ENCODE measurements at regions not wholly inside any gene's neighbourhood (a gene's known extent, or its start where the extent isn't known, plus 50 kb on each side); places are given as distances from the start of the nearest gene placed in this dataset.

GRCh38 chr11:106208760-106209159 is 131.3 kb downstream of the AASDHPPT start:
- peaks cover 0 to 3% (median 0%) of the 10 kb centered on the region in 4 donors for H3K9me3 ChIP-seq (ENCODE audit: control insufficient read depth in 4 of 4, low read length in 3 of 4)
- WGBS = 30% methylated on average over 6 of the region's 6 CpGs
- TF ChIP-seq SP1 (IDR thresholded peaks at IDR 0.05) (no peak), EGR1 (IDR thresholded peaks at IDR 0.05; ENCODE audit: low read depth in 2 of 2) (no peak), RXRA (IDR thresholded peaks at IDR 0.05) (no peak), HNF4A (conservative IDR thresholded peaks at IDR 0.05) (no peak)
- TF ChIP-seq, protein P1, sequence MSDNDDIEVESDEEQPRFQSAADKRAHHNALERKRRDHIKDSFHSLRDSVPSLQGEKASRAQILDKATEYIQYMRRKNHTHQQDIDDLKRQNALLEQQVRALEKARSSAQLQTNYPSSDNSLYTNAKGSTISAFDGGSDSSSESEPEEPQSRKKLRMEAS (IDR thresholded peaks at IDR 0.05) = no peak
- H3K36me3 ChIP-seq (ENCODE audit: control insufficient read depth in 4 of 4, insufficient read depth in 3 of 4, low read depth in 1 of 4, low read length in 3 of 4) = no peaks in the 10 kb centered on the region
- no peaks in the 10 kb centered on the region for H3K4me1 ChIP-seq (ENCODE audit: control insufficient read depth in 4 of 4, insufficient read depth in 4 of 4, low read length in 3 of 4)
- no peak overlapping the region for H3K4me3 ChIP-seq (ENCODE audit: low read depth in 1 of 3, low read length in 3 of 3)
- DNase-seq (ENCODE audit: low spot score) = peak; percentile 46
- H3K27ac ChIP-seq (ENCODE audit: low read depth in 1 of 2, low read length in 2 of 2) = no peak overlapping the region
- peaks cover 0 to 4% (median 0%) of the 10 kb centered on the region in 4 donors for H3K27me3 ChIP-seq (ENCODE audit: control insufficient read depth in 4 of 4, insufficient read depth in 4 of 4, low read length in 3 of 4)
- H3K9ac ChIP-seq (ENCODE audit: low read depth in 1 of 2, low read length in 2 of 2) = no peak overlapping the region

DNA sequence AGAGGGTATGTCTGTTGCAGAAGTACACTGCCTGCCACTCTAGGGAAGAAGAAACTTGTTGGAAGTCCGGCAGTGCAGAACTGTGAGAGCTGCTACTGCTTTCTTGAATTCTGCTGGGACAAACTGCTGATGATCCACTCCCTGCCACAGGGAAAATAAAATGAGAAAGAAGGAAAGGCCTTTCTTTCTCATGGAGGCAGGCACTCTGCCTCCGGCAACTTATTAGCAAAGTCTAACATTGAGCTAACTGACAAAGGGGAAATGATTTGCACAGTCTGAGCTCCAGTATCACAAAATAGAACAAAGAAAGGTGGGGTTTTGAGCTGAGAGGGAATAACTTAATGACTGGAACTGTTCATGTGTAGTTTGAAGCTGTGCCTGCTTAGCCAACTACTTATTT is 134.6 kb downstream of the AASDHPPT start:
- Histone ChIP-seq H3K4me1 (ENCODE audit: control insufficient read depth in 4 of 4, insufficient read depth in 4 of 4, low read length in 3 of 4) (no peaks in the 10 kb centered on the region), H3K36me3 (ENCODE audit: control insufficient read depth in 4 of 4, insufficient read depth in 3 of 4, low read depth in 1 of 4, low read length in 3 of 4) (no peaks in the 10 kb centered on the region), H3K27me3 (ENCODE audit: control insufficient read depth in 4 of 4, insufficient read depth in 4 of 4, low read length in 3 of 4) (peaks cover 0 to 4% (median 0%) of the 10 kb centered on the region in 4 donors), H3K9me3 (ENCODE audit: control insufficient read depth in 4 of 4, low read length in 3 of 4) (peaks cover 0 to 3% (median 0%) of the 10 kb centered on the region in 4 donors), H3K27ac (ENCODE audit: low read depth in 1 of 2, low read length in 2 of 2) (no peak overlapping the region), H3K9ac (ENCODE audit: low read depth in 1 of 2, low read length in 2 of 2) (no peak overlapping the region), H3K4me3 (ENCODE audit: low read depth in 1 of 3, low read length in 3 of 3) (no peak overlapping the region)
- no peak for DNase-seq (ENCODE audit: low spot score)
- 84% methylated on average over 2 of the region's 2 CpGs for WGBS
- no peak for TF ChIP-seq HNF4G (IDR thresholded peaks at IDR 0.05)
- no peak for TF ChIP-seq HNF4A (conservative IDR thresholded peaks at IDR 0.05)
- TF ChIP-seq EGR1 (IDR thresholded peaks at IDR 0.05; ENCODE audit: low read depth in 2 of 2) = no peak
- TF ChIP-seq GABPA (IDR thresholded peaks at IDR 0.05 in 1 of 2, conservative IDR thresholded peaks at IDR 0.05 in 1 of 2) = no peak
- TF ChIP-seq RXRA (IDR thresholded peaks at IDR 0.05) = no peak
- no peak for TF ChIP-seq JUND (IDR thresholded peaks at IDR 0.05)
- no peak for TF ChIP-seq FOXA2 (IDR thresholded peaks at IDR 0.05)

- Histone ChIP-seq H3K27me3 (ENCODE audit: control insufficient read depth in 4 of 4, insufficient read depth in 4 of 4, low read length in 3 of 4) (peaks cover 0 to 4% (median 0%) of the 10 kb centered on the region in 4 donors), H3K9ac (ENCODE audit: low read depth in 1 of 2, low read length in 2 of 2) (no peak overlapping the region), H3K4me1 (ENCODE audit: control insufficient read depth in 4 of 4, insufficient read depth in 4 of 4, low read length in 3 of 4) (no peaks in the 10 kb centered on the region), H3K9me3 (ENCODE audit: control insufficient read depth in 4 of 4, low read length in 3 of 4) (peaks cover 0 to 3% (median under 1%) of the 10 kb centered on the region in 4 donors), H3K36me3 (ENCODE audit: control insufficient read depth in 4 of 4, insufficient read depth in 3 of 4, low read depth in 1 of 4, low read length in 3 of 4) (no peaks in the 10 kb centered on the region), H3K27ac (ENCODE audit: low read depth in 1 of 2, low read length in 2 of 2) (no peak overlapping the region), H3K4me3 (ENCODE audit: low read depth in 1 of 3, low read length in 3 of 3) (no peak overlapping the region)
- TF ChIP-seq JUND (IDR thresholded peaks at IDR 0.05) (no peak), HNF4G (IDR thresholded peaks at IDR 0.05) (no peak), SP1 (IDR thresholded peaks at IDR 0.05) (no peak), ZBTB33 (IDR thresholded peaks at IDR 0.05) (no peak), REST (IDR thresholded peaks at IDR 0.05) (no peak), FOXA2 (IDR thresholded peaks at IDR 0.05) (no peak), NR2F2 (IDR thresholded peaks at IDR 0.05) (no peak), YY1 (IDR thresholded peaks at IDR 0.05) (no peak), GABPA (IDR thresholded peaks at IDR 0.05 in 1 of 2, conservative IDR thresholded peaks at IDR 0.05 in 1 of 2) (no peak), HNF4A (conservative IDR thresholded peaks at IDR 0.05) (no peak), RXRA (IDR thresholded peaks at IDR 0.05) (no peak), EGR1 (IDR thresholded peaks at IDR 0.05; ENCODE audit: low read depth in 2 of 2) (no peak), RAD21 (IDR thresholded peaks at IDR 0.05) (no peak), TAF1 (conservative IDR thresholded peaks at IDR 0.05) (no peak), FOXA1 (IDR thresholded peaks at IDR 0.05) (no peak)
- TF ChIP-seq, protein P2, sequence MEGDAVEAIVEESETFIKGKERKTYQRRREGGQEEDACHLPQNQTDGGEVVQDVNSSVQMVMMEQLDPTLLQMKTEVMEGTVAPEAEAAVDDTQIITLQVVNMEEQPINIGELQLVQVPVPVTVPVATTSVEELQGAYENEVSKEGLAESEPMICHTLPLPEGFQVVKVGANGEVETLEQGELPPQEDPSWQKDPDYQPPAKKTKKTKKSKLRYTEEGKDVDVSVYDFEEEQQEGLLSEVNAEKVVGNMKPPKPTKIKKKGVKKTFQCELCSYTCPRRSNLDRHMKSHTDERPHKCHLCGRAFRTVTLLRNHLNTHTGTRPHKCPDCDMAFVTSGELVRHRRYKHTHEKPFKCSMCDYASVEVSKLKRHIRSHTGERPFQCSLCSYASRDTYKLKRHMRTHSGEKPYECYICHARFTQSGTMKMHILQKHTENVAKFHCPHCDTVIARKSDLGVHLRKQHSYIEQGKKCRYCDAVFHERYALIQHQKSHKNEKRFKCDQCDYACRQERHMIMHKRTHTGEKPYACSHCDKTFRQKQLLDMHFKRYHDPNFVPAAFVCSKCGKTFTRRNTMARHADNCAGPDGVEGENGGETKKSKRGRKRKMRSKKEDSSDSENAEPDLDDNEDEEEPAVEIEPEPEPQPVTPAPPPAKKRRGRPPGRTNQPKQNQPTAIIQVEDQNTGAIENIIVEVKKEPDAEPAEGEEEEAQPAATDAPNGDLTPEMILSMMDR (IDR thresholded peaks at IDR 0.05; ENCODE audit: low read depth, low read length, missing input control) = no peak
- TF ChIP-seq, protein P3, sequence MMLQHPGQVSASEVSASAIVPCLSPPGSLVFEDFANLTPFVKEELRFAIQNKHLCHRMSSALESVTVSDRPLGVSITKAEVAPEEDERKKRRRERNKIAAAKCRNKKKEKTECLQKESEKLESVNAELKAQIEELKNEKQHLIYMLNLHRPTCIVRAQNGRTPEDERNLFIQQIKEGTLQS (IDR thresholded peaks at IDR 0.05) = no peak
- TF ChIP-seq, protein P1 (IDR thresholded peaks at IDR 0.05) = no peak
- WGBS = 51% methylated on average over 1 of the region's 1 CpG
- DNase-seq (ENCODE audit: low spot score) = no peak
Observed at GRCh38 chr11:106216281-106216680, 138.8 kb downstream of the AASDHPPT start.
